H9 (cell line): ENCODE measurements at regions not wholly inside any gene's neighbourhood (a gene's known extent, or its start where the extent isn't known, plus 50 kb on each side); places are given as distances from the start of the nearest gene placed in this dataset.
A peak's percentile ranks its signal among the peaks of the same experiment; 100 is the strongest.

Experiments used
- DNase-seq: peaks from one replicate; pipeline ENCODE4 v3.0.0-alpha.2; 2017
- H2AFZ ChIP-seq: one replicate; pipeline ENCODE4 v1.6.1; 2013; ENCODE audit warnings: mild to moderate bottlenecking, low read length, control low read depth, moderate library complexity
- H2AK5ac ChIP-seq: 2 replicates; pipeline ENCODE4 v1.6.1; 2013; ENCODE audit warnings: low read length, control low read depth, mixed read lengths; ENCODE audit not compliant: insufficient read length
- H2BK120ac ChIP-seq: one replicate; pipeline ENCODE4 v1.6.1; 2013; ENCODE audit warnings: low read depth, mild to moderate bottlenecking, low read length, control low read depth, inconsistent platforms; ENCODE audit not compliant: poor library complexity, severe bottlenecking
- H2BK12ac ChIP-seq: 2 replicates; pipeline ENCODE4 v1.6.1; 2013; ENCODE audit warnings: low read length, control low read depth, mixed read lengths, low read depth; ENCODE audit not compliant: insufficient read length
- H2BK15ac ChIP-seq: 2 replicates; pipeline ENCODE4 v1.6.1; 2013; ENCODE audit warnings: low read depth, low read length, control low read depth
- H2BK20ac ChIP-seq: one replicate; pipeline ENCODE4 v1.6.1; 2013; ENCODE audit warnings: low read depth, mild to moderate bottlenecking, low read length, control low read depth, inconsistent platforms; ENCODE audit not compliant: poor library complexity, severe bottlenecking
- H2BK5ac ChIP-seq: 2 replicates; pipeline ENCODE4 v1.6.1; 2013; ENCODE audit warnings: low read length, control low read depth, mixed read lengths; ENCODE audit not compliant: insufficient read length
- H3K14ac ChIP-seq: 2 replicates; pipeline ENCODE4 v1.6.1; 2013; ENCODE audit warnings: low read length, control low read depth; ENCODE audit not compliant: insufficient read depth
- H3K18ac ChIP-seq: 2 replicates; pipeline ENCODE4 v1.6.1; 2013; ENCODE audit warnings: low read depth, mild to moderate bottlenecking, mixed read lengths, low read length, control low read depth; ENCODE audit not compliant: insufficient read length
- H3K23ac ChIP-seq: 2 replicates; pipeline ENCODE4 v1.6.1; 2013; ENCODE audit warnings: low read length, control low read depth, mixed read lengths, low read depth; ENCODE audit not compliant: insufficient read length
- H3K23me2 ChIP-seq: 2 replicates; pipeline ENCODE4 v1.6.1; 2013; ENCODE audit warnings: low read depth, mild to moderate bottlenecking, mixed read lengths, low read length, control low read depth; ENCODE audit not compliant: insufficient read length, poor library complexity, severe bottlenecking
- H3K27ac ChIP-seq: 2 replicates; pipeline ENCODE4 v1.5.1; 2013; ENCODE audit warnings: low read length, control low read depth, mixed read lengths, low read depth; ENCODE audit not compliant: insufficient read length
- H3K27me3 ChIP-seq: 2 replicates; pipeline ENCODE4 v1.6.1; 2013; ENCODE audit warnings: low read length, control low read depth, inconsistent platforms; ENCODE audit not compliant: insufficient read depth
- H3K4ac ChIP-seq: 2 replicates; pipeline ENCODE4 v1.6.1; 2013; ENCODE audit warnings: low read depth, mild to moderate bottlenecking, control low read depth, inconsistent platforms, low read length, moderate library complexity
- H3K4me1 ChIP-seq: 2 replicates; pipeline ENCODE4 v1.6.1; 2013; ENCODE audit warnings: low read length, control low read depth, inconsistent platforms; ENCODE audit not compliant: insufficient read depth
- H3K4me2 ChIP-seq: 2 replicates; pipeline ENCODE4 v1.6.1; 2013; ENCODE audit warnings: low read length, control low read depth, mixed read lengths; ENCODE audit not compliant: insufficient read length, insufficient read depth
- H3K56ac ChIP-seq: 2 replicates; pipeline ENCODE4 v1.6.1; 2013; ENCODE audit warnings: low read depth, mild to moderate bottlenecking, mixed read lengths, low read length, control low read depth; ENCODE audit not compliant: insufficient read length
- H3K79me1 ChIP-seq: 2 replicates; pipeline ENCODE4 v1.6.1; 2013; ENCODE audit warnings: low read depth, mild to moderate bottlenecking, moderate library complexity, low read length, control low read depth, inconsistent platforms; ENCODE audit not compliant: insufficient read depth, poor library complexity, severe bottlenecking
- H3K79me2 ChIP-seq: 2 replicates; pipeline ENCODE4 v1.6.1; 2013; ENCODE audit warnings: low read length, control low read depth, inconsistent platforms; ENCODE audit not compliant: insufficient read depth
- H3K9ac ChIP-seq: 2 replicates; pipeline ENCODE4 v1.6.1; 2013; ENCODE audit warnings: low read length, control low read depth, mixed read lengths; ENCODE audit not compliant: insufficient read length; ENCODE audit errors: extremely low read depth
- H3K9me3 ChIP-seq: one replicate; pipeline ENCODE4 v1.6.1; 2013; ENCODE audit warnings: low read depth, low read length, inconsistent platforms; ENCODE audit not compliant: control insufficient read depth
- H3T11ph ChIP-seq: one replicate; pipeline ENCODE4 v1.6.1; 2013; ENCODE audit warnings: mild to moderate bottlenecking, low read length, control low read depth, inconsistent platforms
- H4K20me1 ChIP-seq: one replicate; pipeline ENCODE4 v1.6.1; 2013; ENCODE audit not compliant: control insufficient read depth, insufficient read length, insufficient read depth
- H4K5ac ChIP-seq: 2 replicates; pipeline ENCODE4 v1.6.1; 2013; ENCODE audit warnings: low read depth, mild to moderate bottlenecking, mixed read lengths, low read length, control low read depth; ENCODE audit not compliant: insufficient read length
- H4K8ac ChIP-seq: replicated peaks from 2 replicates; pipeline ENCODE4 v1.6.1; 2013; ENCODE audit warnings: low read length, control low read depth, mixed read lengths, low read depth; ENCODE audit not compliant: insufficient read length
- H4K91ac ChIP-seq: 2 replicates; pipeline ENCODE4 v1.6.1; 2013; ENCODE audit warnings: low read depth, mild to moderate bottlenecking, moderate library complexity, mixed read lengths, low read length, control low read depth; ENCODE audit not compliant: insufficient read length
- H3K27ac Mint-ChIP-seq, 3 experiments: 2 replicates in 2 of 3; 3 replicates in 1 of 3; pipeline ENCODE4 v1.8.0; 2020 to 2021; ENCODE audit warnings: mixed read lengths in 3 of 3, mild to moderate bottlenecking in 1 of 3, moderate library complexity in 1 of 3
- H3K27me3 Mint-ChIP-seq: 2 replicates; pipeline ENCODE4 v1.8.0; 2021; ENCODE audit warnings: low read depth, mild to moderate bottlenecking, moderate library complexity, mixed read lengths
- H3K36me3 Mint-ChIP-seq, 3 experiments: 2 replicates in 2 of 3; 3 replicates in 1 of 3; pipeline ENCODE4 v1.8.0; 2020 to 2021; ENCODE audit warnings: low read depth in 3 of 3, mixed read lengths in 3 of 3; ENCODE audit not compliant: insufficient read depth in 1 of 3
- H3K4me1 Mint-ChIP-seq, 2 experiments: 2 replicates each; pipeline ENCODE4 v1.8.0; 2020; ENCODE audit warnings: mixed read lengths in 2 of 2
- H3K4me3 Mint-ChIP-seq, 2 experiments: 2 replicates in 1 of 2; 3 replicates in 1 of 2; pipeline ENCODE4 v1.8.0; 2020 to 2021; ENCODE audit warnings: mild to moderate bottlenecking in 2 of 2, mixed read lengths in 2 of 2, moderate library complexity in 1 of 2
- H3K9me3 Mint-ChIP-seq, 2 experiments: 2 replicates in 1 of 2; 3 replicates in 1 of 2; pipeline ENCODE4 v1.8.0; 2020; ENCODE audit warnings: mild to moderate bottlenecking in 2 of 2, mixed read lengths in 2 of 2, moderate library complexity in 1 of 2
- WGBS: extraction: QIAGEN DNeasy Blood & Tissue Kit; methylation state at CpG from one replicate; pipeline ENCODE4 v1.1.7; 2013; ENCODE audit warnings: missing lambda C conversion rate, low lambda C conversion rate, mixed read lengths; ENCODE audit not compliant: insufficient read length; ENCODE audit errors: extremely low coverage; 5-methylcytosine and 5-hydroxymethylcytosine counted together
- TF ChIP-seq, protein P1 (sequence below): fragments of 200-600 bp; sonication (generic); conservative IDR thresholded peaks from 3 replicates; pipeline ENCODE4 v1.8.0; 2021; ENCODE audit warnings: antibody characterized with exemption, mild to moderate bottlenecking

- no peak overlapping the region for H3K23ac ChIP-seq
- no peaks in the 10 kb centered on the region for H3K27me3 ChIP-seq
- no peak overlapping the region for H4K8ac ChIP-seq
- no peaks in the 10 kb centered on the region for H3K9me3 ChIP-seq
- no peaks in the 10 kb centered on the region for H3K79me1 ChIP-seq
- H2BK20ac ChIP-seq, result no peak overlapping the region
- H3T11ph ChIP-seq, result no peak overlapping the region
- H4K20me1 ChIP-seq, result no peaks in the 10 kb centered on the region
- H2BK5ac ChIP-seq, result no peak overlapping the region
- Mint-ChIP-seq H3K27me3 (peaks cover 7% of the 10 kb centered on the region), H3K36me3 (no peaks in the 10 kb centered on the region), H3K4me3 (no peak overlapping the region), H3K4me1 (no peaks in the 10 kb centered on the region), H3K27ac (no peak overlapping the region), H3K9me3 (no peaks in the 10 kb centered on the region; a peak in 1 of 5 replicates)
- no peak overlapping the region for H2BK12ac ChIP-seq
- no peak overlapping the region for H2AFZ ChIP-seq
- no peak overlapping the region for H4K5ac ChIP-seq
- H2BK120ac ChIP-seq, result no peak overlapping the region
- H3K23me2 ChIP-seq, result no peaks in the 10 kb centered on the region
- TF ChIP-seq, protein P1, sequence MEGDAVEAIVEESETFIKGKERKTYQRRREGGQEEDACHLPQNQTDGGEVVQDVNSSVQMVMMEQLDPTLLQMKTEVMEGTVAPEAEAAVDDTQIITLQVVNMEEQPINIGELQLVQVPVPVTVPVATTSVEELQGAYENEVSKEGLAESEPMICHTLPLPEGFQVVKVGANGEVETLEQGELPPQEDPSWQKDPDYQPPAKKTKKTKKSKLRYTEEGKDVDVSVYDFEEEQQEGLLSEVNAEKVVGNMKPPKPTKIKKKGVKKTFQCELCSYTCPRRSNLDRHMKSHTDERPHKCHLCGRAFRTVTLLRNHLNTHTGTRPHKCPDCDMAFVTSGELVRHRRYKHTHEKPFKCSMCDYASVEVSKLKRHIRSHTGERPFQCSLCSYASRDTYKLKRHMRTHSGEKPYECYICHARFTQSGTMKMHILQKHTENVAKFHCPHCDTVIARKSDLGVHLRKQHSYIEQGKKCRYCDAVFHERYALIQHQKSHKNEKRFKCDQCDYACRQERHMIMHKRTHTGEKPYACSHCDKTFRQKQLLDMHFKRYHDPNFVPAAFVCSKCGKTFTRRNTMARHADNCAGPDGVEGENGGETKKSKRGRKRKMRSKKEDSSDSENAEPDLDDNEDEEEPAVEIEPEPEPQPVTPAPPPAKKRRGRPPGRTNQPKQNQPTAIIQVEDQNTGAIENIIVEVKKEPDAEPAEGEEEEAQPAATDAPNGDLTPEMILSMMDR, result no peak
- no CpG with 5 or more reads among the region's 5 CpGs for WGBS
- H3K56ac ChIP-seq, result no peak overlapping the region
- no peak overlapping the region for H3K18ac ChIP-seq
- H2BK15ac ChIP-seq, result no peak overlapping the region
- no peak overlapping the region for H3K27ac ChIP-seq
- no peak overlapping the region for H3K4ac ChIP-seq
- H4K91ac ChIP-seq, result no peak overlapping the region
- H3K79me2 ChIP-seq, result no peaks in the 10 kb centered on the region
- H3K9ac ChIP-seq, result no peak overlapping the region
- H3K4me1 ChIP-seq, result no peaks in the 10 kb centered on the region
- no peak overlapping the region for H3K4me2 ChIP-seq
- H2AK5ac ChIP-seq, result no peak overlapping the region
- H3K14ac ChIP-seq, result peak overlapping the region; percentile 46; the same call in 1 of the 2 replicates
- DNase-seq, result no peak
Observed at GRCh38 chr15:69615736-69616135, 163.1 kb downstream of the RPLP1 start.
